ENCODE measurements at regions not wholly inside any gene's neighbourhood (a gene's known extent, or its start where the extent isn't known, plus 50 kb on each side); places are given as distances from the start of the nearest gene placed in this dataset.

GRCh38 chr2:48199070-48199469 is 115.4 kb upstream of the FOXN2 start:
- ChIA-PET RAD21 (ENCODE audit: low non-redundant PET in 1 of 2, low total read pairs in 2 of 2, uncharacterized antibody in 2 of 2, unreplicated experiment in 2 of 2) (no interaction called here), POLR2A (no interaction called here), CTCF (no interaction called here)
- intact Hi-C loops (cut with micrococcal nuclease) = no loop called here
- Histone ChIP-seq H3K4me3 (replicated peaks in 1 of 2; ENCODE audit: low read depth in 1 of 2, low read length in 2 of 2) (no peak overlapping the region), H3K9ac (ENCODE audit: low read length) (no peak overlapping the region), H4K20me1 (ENCODE audit: insufficient read depth) (no peaks in the 10 kb centered on the region), H3K27me3 (ENCODE audit: insufficient read depth, low read length) (no peaks in the 10 kb centered on the region), H2AFZ (ENCODE audit: low read depth, low read length, poor library complexity, severe bottlenecking) (no peak overlapping the region), H3K79me2 (ENCODE audit: insufficient read depth, low read length) (no peaks in the 10 kb centered on the region), H3K9me3 (ENCODE audit: control insufficient read depth in 1 of 2, insufficient read depth in 1 of 2, low read depth in 1 of 2, low read length in 2 of 2) (no peaks in the 10 kb centered on the region), H3K4me1 (ENCODE audit: control insufficient read depth in 1 of 2, insufficient read depth in 2 of 2, low read length in 2 of 2) (no peaks in the 10 kb centered on the region), H3K27ac (ENCODE audit: low read depth, low read length) (no peak overlapping the region), H3K4me2 (ENCODE audit: low read length) (no peak overlapping the region), H3K9me2 (ENCODE audit: insufficient read depth) (no peaks in the 10 kb centered on the region), H3K36me3 (ENCODE audit: control insufficient read depth in 1 of 2, insufficient read depth in 2 of 2, low read length in 2 of 2) (no peaks in the 10 kb centered on the region)
- ATAC-seq (no peak), DNase-seq (ENCODE audit: low read depth, low spot score) (no peak)
- BruUV-seq (replicated peaks) = no TSS peak
- TF ChIP-seq, protein P1, sequence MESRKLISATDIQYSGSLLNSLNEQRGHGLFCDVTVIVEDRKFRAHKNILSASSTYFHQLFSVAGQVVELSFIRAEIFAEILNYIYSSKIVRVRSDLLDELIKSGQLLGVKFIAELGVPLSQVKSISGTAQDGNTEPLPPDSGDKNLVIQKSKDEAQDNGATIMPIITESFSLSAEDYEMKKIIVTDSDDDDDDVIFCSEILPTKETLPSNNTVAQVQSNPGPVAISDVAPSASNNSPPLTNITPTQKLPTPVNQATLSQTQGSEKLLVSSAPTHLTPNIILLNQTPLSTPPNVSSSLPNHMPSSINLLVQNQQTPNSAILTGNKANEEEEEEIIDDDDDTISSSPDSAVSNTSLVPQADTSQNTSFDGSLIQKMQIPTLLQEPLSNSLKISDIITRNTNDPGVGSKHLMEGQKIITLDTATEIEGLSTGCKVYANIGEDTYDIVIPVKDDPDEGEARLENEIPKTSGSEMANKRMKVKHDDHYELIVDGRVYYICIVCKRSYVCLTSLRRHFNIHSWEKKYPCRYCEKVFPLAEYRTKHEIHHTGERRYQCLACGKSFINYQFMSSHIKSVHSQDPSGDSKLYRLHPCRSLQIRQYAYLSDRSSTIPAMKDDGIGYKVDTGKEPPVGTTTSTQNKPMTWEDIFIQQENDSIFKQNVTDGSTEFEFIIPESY (IDR thresholded peaks at IDR 0.05; ENCODE audit: extremely low read depth, insufficient replicate concordance, low read length) = no peak
- TF ChIP-seq, protein P2, sequence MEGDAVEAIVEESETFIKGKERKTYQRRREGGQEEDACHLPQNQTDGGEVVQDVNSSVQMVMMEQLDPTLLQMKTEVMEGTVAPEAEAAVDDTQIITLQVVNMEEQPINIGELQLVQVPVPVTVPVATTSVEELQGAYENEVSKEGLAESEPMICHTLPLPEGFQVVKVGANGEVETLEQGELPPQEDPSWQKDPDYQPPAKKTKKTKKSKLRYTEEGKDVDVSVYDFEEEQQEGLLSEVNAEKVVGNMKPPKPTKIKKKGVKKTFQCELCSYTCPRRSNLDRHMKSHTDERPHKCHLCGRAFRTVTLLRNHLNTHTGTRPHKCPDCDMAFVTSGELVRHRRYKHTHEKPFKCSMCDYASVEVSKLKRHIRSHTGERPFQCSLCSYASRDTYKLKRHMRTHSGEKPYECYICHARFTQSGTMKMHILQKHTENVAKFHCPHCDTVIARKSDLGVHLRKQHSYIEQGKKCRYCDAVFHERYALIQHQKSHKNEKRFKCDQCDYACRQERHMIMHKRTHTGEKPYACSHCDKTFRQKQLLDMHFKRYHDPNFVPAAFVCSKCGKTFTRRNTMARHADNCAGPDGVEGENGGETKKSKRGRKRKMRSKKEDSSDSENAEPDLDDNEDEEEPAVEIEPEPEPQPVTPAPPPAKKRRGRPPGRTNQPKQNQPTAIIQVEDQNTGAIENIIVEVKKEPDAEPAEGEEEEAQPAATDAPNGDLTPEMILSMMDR (IDR thresholded peaks at IDR 0.05 in 2 of 3, conservative IDR thresholded peaks at IDR 0.05 in 1 of 3; ENCODE audit: borderline replicate concordance in 1 of 3, insufficient read depth in 1 of 3, low read depth in 2 of 3, low read length in 2 of 3) = no peak
- TF ChIP-seq POLR2A (IDR thresholded peaks at IDR 0.05; ENCODE audit: borderline replicate concordance, extremely low read depth, insufficient read depth, insufficient read length) = no peak
- no peak for TF ChIP-seq POLR2AphosphoS5 (IDR thresholded peaks at IDR 0.05; ENCODE audit: low read depth, low read length)
